ENCODE measurements at regions not wholly inside any gene's neighbourhood (a gene's known extent, or its start where the extent isn't known, plus 50 kb on each side); places are given as distances from the start of the nearest gene placed in this dataset.

GRCh38 chr21:24737296-24737850 lies 869.9 kb downstream of the MRPL39 start:
- no peak overlapping the region for H3K9ac ChIP-seq (ENCODE audit: control insufficient read depth, extremely low read depth, insufficient read depth, low read length)
- H3K79me2 ChIP-seq (ENCODE audit: control insufficient read depth, insufficient read depth, low read length), result no peaks in the 10 kb centered on the region
- H3K27me3 ChIP-seq (ENCODE audit: control insufficient read depth, extremely low read depth, insufficient read depth, low read length), result no peaks in the 10 kb centered on the region
- FAIRE-seq (no peak), DNase-seq (ENCODE audit: low read depth, low spot score) (no peak)
- no peak overlapping the region for H3K4me3 ChIP-seq (ENCODE audit: control insufficient read depth in 2 of 3, extremely low read depth in 1 of 3, insufficient read depth in 2 of 3, low read depth in 1 of 3, low read length in 3 of 3)
- no peak for TF ChIP-seq CTCF (optimal IDR thresholded peaks at IDR 0.05 in 1 of 3, IDR thresholded peaks at IDR 0.05 in 1 of 3, conservative IDR thresholded peaks at IDR 0.05 in 1 of 3; ENCODE audit: extremely low read depth in 1 of 3, insufficient read depth in 2 of 3, low read length in 3 of 3)
- TF ChIP-seq EZH2 (IDR thresholded peaks at IDR 0.05; ENCODE audit: low read length), result no peak
- no peaks in the 10 kb centered on the region for H3K4me1 ChIP-seq (ENCODE audit: control insufficient read depth, extremely low read depth, insufficient read depth, low read length)
- H2AFZ ChIP-seq (ENCODE audit: control insufficient read depth, low read length), result no peak overlapping the region
- no peaks in the 10 kb centered on the region for H3K36me3 ChIP-seq (ENCODE audit: control insufficient read depth in 2 of 2, extremely low read depth in 1 of 2, insufficient read depth in 2 of 2, low read length in 2 of 2)
- H3K9me3 ChIP-seq (ENCODE audit: control insufficient read depth, low read depth, low read length), result no peaks in the 10 kb centered on the region
- dilution Hi-C loops (cut with MboI; ENCODE audit: extremely low pct_ligation_motif_present, low sequenced_read_pairs), result no loop called here
- H3K9me1 ChIP-seq (ENCODE audit: control insufficient read depth, extremely low read depth, insufficient read depth, low read length), result no peaks in the 10 kb centered on the region
- H3K4me2 ChIP-seq (ENCODE audit: control insufficient read depth, extremely low read depth, insufficient read depth, low read depth, low read length), result no peak overlapping the region
- no peaks in the 10 kb centered on the region for H4K20me1 ChIP-seq (ENCODE audit: control insufficient read depth, extremely low read depth, insufficient read depth, low read length)
- no peak overlapping the region for H3K27ac ChIP-seq (ENCODE audit: control insufficient read depth, insufficient read depth, low read length)

GRCh38 chr21:24730661-24731060 lies 876.6 kb downstream of the MRPL39 start:
- no peaks in the 10 kb centered on the region for H3K36me3 ChIP-seq (ENCODE audit: control insufficient read depth in 2 of 2, extremely low read depth in 1 of 2, insufficient read depth in 2 of 2, low read length in 2 of 2)
- dilution Hi-C loops (cut with MboI; ENCODE audit: extremely low pct_ligation_motif_present, low sequenced_read_pairs), result no loop called here
- H3K9me1 ChIP-seq (ENCODE audit: control insufficient read depth, extremely low read depth, insufficient read depth, low read length), result no peaks in the 10 kb centered on the region
- H3K27ac ChIP-seq (ENCODE audit: control insufficient read depth, insufficient read depth, low read length), result no peak overlapping the region
- H3K9me3 ChIP-seq (ENCODE audit: control insufficient read depth, low read depth, low read length), result no peaks in the 10 kb centered on the region
- FAIRE-seq (no peak), DNase-seq (ENCODE audit: low read depth, low spot score) (no peak)
- TF ChIP-seq CTCF (optimal IDR thresholded peaks at IDR 0.05 in 1 of 3, IDR thresholded peaks at IDR 0.05 in 1 of 3, conservative IDR thresholded peaks at IDR 0.05 in 1 of 3; ENCODE audit: extremely low read depth in 1 of 3, insufficient read depth in 2 of 3, low read length in 3 of 3), result no peak
- TF ChIP-seq EZH2 (IDR thresholded peaks at IDR 0.05; ENCODE audit: low read length), result no peak
- H3K4me2 ChIP-seq (ENCODE audit: control insufficient read depth, extremely low read depth, insufficient read depth, low read depth, low read length), result no peak overlapping the region
- no peak overlapping the region for H3K4me3 ChIP-seq (ENCODE audit: control insufficient read depth in 2 of 3, extremely low read depth in 1 of 3, insufficient read depth in 2 of 3, low read depth in 1 of 3, low read length in 3 of 3)
- H3K9ac ChIP-seq (ENCODE audit: control insufficient read depth, extremely low read depth, insufficient read depth, low read length), result no peak overlapping the region
- no peaks in the 10 kb centered on the region for H4K20me1 ChIP-seq (ENCODE audit: control insufficient read depth, extremely low read depth, insufficient read depth, low read length)
- no peaks in the 10 kb centered on the region for H3K79me2 ChIP-seq (ENCODE audit: control insufficient read depth, insufficient read depth, low read length)
- H3K27me3 ChIP-seq (ENCODE audit: control insufficient read depth, extremely low read depth, insufficient read depth, low read length), result no peaks in the 10 kb centered on the region
- H3K4me1 ChIP-seq (ENCODE audit: control insufficient read depth, extremely low read depth, insufficient read depth, low read length), result no peaks in the 10 kb centered on the region
- no peak overlapping the region for H2AFZ ChIP-seq (ENCODE audit: control insufficient read depth, low read length)

All from keratinocyte (primary cell).